GM19372 (cell line): ENCODE measurements at regions not wholly inside any gene's neighbourhood (a gene's known extent, or its start where the extent isn't known, plus 50 kb on each side); places are given as distances from the start of the nearest gene placed in this dataset.
"Not testable (repeated sequence)": the region's sequence is repeated elsewhere in the genome, so short reads cannot be mapped to it uniquely, and the experiment has no call there.

ENCODE experiments used
- ATAC-seq: cut with Tn5 transposase; IDR thresholded peaks from one replicate; pipeline ENCODE4 v1.9.1; 2021; ENCODE audit warnings: mild to moderate bottlenecking, low read depth, moderate library complexity; ENCODE audit not compliant: unreplicated experiment

DNA sequence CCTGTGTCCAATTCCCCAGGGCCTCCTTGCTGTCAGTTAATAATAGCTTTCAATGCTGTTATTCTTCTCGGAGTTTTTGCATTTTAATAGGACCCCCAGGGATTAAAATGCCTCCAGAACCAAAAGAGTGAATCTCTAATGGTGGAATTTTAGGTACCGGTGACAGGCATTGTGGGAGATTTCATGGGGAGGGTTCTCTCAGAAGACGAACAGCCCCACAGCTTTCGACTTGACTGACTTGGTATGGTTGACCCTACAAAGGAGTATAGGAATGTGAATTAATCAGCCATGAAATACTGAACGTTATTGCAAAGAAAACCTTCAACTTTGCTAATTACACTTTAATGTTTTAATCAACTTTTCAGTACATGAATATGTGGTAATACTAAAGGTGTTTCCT lies 206.3 kb upstream of the FZD8 start:
- no peak for ATAC-seq

DNA sequence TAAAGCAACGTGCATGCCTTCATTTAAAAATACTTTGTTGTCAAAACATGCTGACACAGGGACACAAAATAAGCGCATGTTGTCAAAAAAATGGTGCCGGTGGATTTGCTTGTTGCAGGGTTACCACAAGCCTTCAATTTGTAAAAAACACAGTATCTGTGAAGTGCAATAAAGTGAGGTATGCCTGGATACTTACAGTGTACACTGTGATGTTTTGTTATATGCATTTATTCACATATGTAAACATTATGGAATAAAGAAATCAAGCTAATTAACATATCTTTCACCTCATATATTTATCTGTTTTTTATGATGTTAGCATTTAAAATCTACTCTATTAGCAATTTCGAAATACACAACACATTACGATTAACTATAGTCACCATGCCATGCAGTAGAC lies 202.6 kb upstream of the FZD8 start:
- no peak for ATAC-seq

GRCh38 chr10:35843524-35844181 lies 201.6 kb upstream of the FZD8 start:
- no peak for ATAC-seq

GRCh38 chr10:35838054-35838453 lies 196.0 kb upstream of the FZD8 start:
- ATAC-seq, result no peak

- no peak for ATAC-seq
Measured at GRCh38 chr10:35835545-35835944, 193.4 kb upstream of the FZD8 start.

GRCh38 chr10:35834877-35835494 lies 192.9 kb upstream of the FZD8 start:
- ATAC-seq, result no peak

DNA sequence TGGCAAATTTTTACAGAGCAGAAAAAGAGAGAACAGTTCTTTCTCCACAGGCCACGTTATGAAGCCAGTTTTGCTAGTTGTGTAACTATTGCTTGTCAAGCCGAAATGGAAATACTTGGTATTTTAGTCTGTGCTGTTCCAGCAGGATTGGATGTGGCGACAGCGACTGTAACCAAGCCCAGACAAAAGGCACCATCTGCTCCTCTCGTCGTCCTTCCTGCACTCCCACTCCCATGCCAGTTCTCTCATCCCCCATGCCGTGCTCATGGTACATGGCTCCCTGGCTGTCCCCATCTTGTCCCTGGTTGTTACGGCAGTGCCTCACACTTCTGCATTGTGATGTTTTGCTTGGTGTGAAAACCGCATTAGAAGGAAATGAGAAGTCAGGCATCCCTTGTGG lies 185.7 kb upstream of the FZD8 start:
- no peak for ATAC-seq

GRCh38 chr10:35824704-35825103 lies 182.6 kb upstream of the FZD8 start:
- ATAC-seq, result no peak

GRCh38 chr10:35822316-35822715 lies 180.2 kb upstream of the FZD8 start:
- no peak for ATAC-seq

DNA sequence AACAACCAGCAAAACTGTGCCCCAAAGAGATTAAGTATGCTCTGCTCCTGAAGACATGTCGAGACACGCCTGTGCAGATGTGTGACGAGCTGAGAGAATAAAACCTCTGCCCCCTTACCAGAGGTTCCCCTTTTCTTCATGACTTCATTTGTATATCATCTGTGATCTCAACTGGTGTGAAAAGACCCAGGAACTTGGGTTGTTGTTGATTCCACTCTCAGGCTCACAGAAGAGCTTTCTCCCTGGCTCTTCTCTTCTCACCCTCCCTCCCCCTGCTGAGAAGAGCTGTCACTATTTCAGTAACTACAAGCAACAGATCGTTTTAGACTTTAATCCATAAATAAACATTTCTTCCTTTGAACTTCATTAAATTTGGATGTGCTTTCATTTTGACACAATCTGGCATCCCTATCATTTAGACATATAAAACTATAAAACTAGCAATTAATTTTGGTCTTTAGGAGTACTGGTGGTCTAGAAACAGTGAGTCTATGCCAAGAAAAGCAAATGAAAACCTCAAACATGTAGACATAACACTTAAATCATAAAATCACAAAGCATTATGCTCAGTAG lies 179.3 kb upstream of the FZD8 start:
- ATAC-seq, result no peak

DNA sequence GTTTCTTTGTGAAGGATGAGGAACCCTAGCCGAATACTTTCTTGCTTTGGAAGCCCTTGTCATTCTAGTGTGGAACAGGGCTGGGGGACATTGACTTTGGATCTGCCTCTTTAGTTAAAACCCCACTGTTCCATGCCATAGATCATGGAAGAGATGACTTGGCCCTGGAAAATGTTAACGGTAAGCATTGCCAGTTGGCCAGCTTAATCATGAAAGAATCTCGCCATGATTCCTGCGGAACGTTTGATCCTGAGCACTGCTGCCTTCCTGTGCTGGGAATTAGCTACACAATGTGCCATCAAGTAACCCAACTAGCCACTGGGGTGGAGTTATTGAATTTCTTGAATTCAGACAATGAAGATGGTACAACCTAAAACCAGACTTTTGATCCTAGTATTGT lies 177.6 kb upstream of the FZD8 start:
- no peak for ATAC-seq

GRCh38 chr10:35819011-35819410 lies 176.9 kb upstream of the FZD8 start:
- ATAC-seq, result no peak

DNA sequence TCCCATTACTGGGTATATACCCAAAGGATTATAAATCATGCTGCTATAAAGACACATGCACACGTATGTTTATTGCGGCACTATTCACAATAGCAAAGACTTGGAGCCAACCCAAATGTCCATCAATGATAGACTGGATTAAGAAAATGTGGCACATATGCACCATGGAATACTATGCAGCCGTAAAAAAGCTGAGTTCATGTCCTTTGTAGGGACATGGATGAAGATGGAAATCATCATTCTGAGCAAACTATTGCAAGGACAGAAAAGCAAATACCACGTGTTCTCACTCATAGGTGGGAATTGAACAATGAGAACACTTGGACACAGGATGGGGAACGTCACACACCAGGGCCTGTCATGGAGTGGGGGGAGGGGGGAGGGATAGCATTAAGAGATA lies 175.0 kb upstream of the FZD8 start:
- ATAC-seq, result not testable (repeated sequence)

- no peak for ATAC-seq
Measured at GRCh38 chr10:35813219-35813618, 171.1 kb upstream of the FZD8 start.

DNA sequence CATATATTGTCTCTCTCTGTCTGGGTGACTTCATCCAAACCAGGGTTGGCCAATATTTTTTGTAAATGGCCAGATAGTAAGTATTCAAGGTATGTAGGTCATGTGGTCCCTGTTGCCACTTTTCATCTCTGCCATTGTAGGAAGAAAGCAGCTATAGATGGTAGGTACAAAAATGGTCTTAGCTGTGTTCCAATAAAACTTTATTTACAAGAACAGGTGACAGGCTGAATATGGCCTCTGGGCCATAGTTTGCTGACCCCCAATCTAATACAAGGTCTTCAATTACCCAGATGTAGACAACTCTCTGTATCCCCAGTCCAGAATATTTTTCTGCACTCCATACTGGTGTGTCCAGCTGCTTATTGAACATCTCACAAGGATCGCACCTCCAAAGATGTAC lies 166.2 kb upstream of the FZD8 start:
- ATAC-seq, result no peak

GRCh38 chr10:35803046-35803445 lies 160.9 kb upstream of the FZD8 start:
- no peak for ATAC-seq

DNA sequence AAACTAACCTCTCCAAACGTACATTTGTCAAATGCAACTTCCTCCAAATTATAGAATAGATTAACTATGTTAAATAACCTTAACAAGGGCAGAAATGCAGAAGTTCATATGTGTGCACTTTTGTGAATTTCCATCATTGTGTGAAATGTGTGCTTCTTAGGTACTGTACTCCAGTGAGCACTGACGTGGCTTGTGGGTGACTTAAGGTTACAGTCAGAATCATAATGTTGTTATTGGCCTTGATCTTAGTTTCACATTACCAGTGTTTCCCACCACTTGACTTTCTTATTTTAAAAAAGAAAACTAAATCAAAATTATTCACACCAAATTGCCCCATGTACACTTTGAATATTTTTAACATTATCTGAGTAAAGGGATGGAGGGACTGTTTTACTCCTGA lies 155.1 kb upstream of the FZD8 start:
- ATAC-seq, result no peak

DNA sequence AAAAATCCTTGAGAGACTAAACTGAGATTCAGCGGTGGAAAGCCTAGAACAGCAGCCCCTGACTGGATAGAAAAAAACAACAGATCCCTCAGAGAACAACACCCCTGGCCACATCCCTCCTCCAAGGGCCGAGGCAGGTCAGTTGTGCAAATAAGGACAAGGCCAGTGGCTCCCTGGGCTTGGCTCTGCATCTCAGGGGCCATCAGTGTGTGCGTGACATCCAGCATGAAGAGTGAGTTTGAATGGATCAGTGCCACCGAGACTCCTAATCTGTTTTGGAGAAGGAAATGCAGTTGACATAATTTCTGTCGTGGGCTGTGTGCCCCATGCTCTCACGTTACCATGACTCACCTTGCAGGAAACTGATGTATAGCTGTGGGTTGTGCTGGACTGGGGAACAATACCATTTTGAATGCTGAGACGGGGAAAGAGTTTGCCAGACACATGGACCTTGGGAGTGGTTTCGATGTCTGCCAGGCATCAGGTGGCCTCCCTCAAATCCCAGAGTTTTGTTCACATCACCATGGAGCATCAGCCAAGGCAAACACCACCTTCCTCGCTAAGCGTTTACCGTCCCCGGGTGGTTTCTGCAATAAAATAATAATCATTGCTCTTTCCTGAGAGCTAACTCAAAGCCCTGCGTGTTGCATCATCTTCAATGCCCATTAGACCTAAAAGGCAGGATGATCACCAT lies 153.2 kb upstream of the FZD8 start:
- ATAC-seq, result no peak

- ATAC-seq, result no peak
Measured at GRCh38 chr10:35794703-35795102, 152.6 kb upstream of the FZD8 start.

DNA sequence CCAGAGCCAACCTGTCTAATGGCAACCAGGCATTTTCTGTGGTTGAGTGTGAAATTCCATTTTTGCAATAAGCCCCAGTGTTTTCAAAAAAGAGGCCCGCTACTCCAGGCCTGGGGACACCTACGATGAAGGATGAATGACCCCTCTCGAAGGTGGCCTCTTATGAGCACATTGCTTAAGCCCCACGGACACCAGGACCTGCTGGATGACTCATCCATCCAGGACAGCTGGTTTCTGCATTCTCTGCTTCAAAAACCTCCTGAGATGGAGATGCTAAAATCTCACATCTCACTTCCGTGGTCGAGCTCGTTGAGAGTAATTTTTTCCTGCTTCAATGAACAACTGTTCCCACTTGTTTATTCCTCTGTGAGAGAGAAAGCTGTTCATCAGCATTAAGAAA lies 150.2 kb upstream of the FZD8 start:
- no peak for ATAC-seq

GRCh38 chr10:35789996-35790395 lies 147.9 kb upstream of the FZD8 start:
- no peak for ATAC-seq

GRCh38 chr10:35784751-35785150 lies 142.7 kb upstream of the FZD8 start:
- no peak for ATAC-seq
